ENCODE measurements at regions not wholly inside any gene's neighbourhood (a gene's known extent, or its start where the extent isn't known, plus 50 kb on each side); places are given as distances from the start of the nearest gene placed in this dataset.

GRCh38 chr15:92565351-92566125 lies 90.0 kb downstream of the FAM174B start:
- Histone ChIP-seq H3K9me3 (ENCODE audit: control insufficient read depth, low read length) (no peaks in the 10 kb centered on the region), H3K27me3 (ENCODE audit: control insufficient read depth, insufficient read depth, low read length) (no peaks in the 10 kb centered on the region), H3K4me1 (no peaks in the 10 kb centered on the region), H3K79me2 (no peaks in the 10 kb centered on the region), H2AFZ (no peak overlapping the region), H3K36me3 (ENCODE audit: control insufficient read depth, insufficient read depth, low read length) (no peaks in the 10 kb centered on the region), H3K4me3 (ENCODE audit: low read depth, low read length) (no peak overlapping the region), H3K9ac (no peak overlapping the region), H3K4me2 (ENCODE audit: low read length) (no peak overlapping the region), H3K27ac (no peak overlapping the region)
- TF ChIP-seq, protein P1, sequence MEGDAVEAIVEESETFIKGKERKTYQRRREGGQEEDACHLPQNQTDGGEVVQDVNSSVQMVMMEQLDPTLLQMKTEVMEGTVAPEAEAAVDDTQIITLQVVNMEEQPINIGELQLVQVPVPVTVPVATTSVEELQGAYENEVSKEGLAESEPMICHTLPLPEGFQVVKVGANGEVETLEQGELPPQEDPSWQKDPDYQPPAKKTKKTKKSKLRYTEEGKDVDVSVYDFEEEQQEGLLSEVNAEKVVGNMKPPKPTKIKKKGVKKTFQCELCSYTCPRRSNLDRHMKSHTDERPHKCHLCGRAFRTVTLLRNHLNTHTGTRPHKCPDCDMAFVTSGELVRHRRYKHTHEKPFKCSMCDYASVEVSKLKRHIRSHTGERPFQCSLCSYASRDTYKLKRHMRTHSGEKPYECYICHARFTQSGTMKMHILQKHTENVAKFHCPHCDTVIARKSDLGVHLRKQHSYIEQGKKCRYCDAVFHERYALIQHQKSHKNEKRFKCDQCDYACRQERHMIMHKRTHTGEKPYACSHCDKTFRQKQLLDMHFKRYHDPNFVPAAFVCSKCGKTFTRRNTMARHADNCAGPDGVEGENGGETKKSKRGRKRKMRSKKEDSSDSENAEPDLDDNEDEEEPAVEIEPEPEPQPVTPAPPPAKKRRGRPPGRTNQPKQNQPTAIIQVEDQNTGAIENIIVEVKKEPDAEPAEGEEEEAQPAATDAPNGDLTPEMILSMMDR (IDR thresholded peaks at IDR 0.05) = no peak

DNA sequence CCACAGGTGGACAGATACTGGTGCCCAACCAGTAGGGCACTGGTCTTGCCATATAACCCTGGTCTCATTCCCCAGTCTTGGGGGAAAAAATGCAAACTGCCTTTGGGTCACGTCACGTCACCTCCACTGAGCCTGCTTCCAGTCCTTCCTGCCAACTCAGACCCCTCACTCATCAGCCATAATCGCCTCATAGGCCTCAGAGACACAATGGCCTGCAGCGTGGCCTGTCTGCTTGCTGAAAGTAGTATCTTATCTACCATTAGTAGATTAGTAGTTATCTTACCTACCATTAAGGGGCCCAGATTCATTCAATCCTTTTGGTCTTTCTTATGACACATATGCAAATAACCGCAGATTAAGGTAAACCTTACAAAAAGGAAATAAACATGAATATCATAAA lies 93.8 kb downstream of the FAM174B start:
- TF ChIP-seq, protein P1 (IDR thresholded peaks at IDR 0.05) = no peak
- Histone ChIP-seq H3K79me2 (no peaks in the 10 kb centered on the region), H3K27me3 (ENCODE audit: control insufficient read depth, insufficient read depth, low read length) (no peaks in the 10 kb centered on the region), H2AFZ (no peak overlapping the region), H3K36me3 (ENCODE audit: control insufficient read depth, insufficient read depth, low read length) (no peaks in the 10 kb centered on the region), H3K4me2 (ENCODE audit: low read length) (no peak overlapping the region), H3K4me1 (no peaks in the 10 kb centered on the region), H3K9me3 (ENCODE audit: control insufficient read depth, low read length) (no peaks in the 10 kb centered on the region), H3K27ac (no peak overlapping the region), H3K4me3 (ENCODE audit: low read depth, low read length) (no peak overlapping the region), H3K9ac (no peak overlapping the region)

DNA sequence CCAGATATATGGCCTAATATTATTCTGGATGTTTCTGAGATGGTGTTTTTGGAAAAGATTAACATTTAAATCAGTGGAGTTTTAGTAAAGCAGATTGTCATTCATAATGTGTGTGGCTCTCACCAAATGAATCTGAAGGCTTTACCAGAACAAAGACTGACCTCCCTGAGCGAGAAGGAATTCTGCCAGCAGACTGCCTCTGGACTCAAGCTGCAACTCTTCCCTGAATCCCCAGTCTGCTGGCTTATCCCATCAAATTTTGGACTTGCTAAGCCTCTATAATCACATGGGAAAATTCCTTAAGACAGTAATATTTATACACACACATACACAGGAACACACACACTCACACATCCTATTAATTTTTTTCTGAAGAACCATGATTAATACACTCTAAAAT lies 102.3 kb downstream of the FAM174B start:
- Histone ChIP-seq H3K4me1 (no peaks in the 10 kb centered on the region), H3K36me3 (ENCODE audit: control insufficient read depth, insufficient read depth, low read length) (no peaks in the 10 kb centered on the region), H3K4me2 (ENCODE audit: low read length) (no peak overlapping the region), H3K27me3 (ENCODE audit: control insufficient read depth, insufficient read depth, low read length) (no peaks in the 10 kb centered on the region), H3K9ac (no peak overlapping the region), H3K79me2 (no peaks in the 10 kb centered on the region), H3K4me3 (ENCODE audit: low read depth, low read length) (no peak overlapping the region), H3K9me3 (ENCODE audit: control insufficient read depth, low read length) (no peaks in the 10 kb centered on the region), H3K27ac (no peak overlapping the region), H2AFZ (no peak overlapping the region)
- TF ChIP-seq, protein P1 (IDR thresholded peaks at IDR 0.05) = no peak

DNA sequence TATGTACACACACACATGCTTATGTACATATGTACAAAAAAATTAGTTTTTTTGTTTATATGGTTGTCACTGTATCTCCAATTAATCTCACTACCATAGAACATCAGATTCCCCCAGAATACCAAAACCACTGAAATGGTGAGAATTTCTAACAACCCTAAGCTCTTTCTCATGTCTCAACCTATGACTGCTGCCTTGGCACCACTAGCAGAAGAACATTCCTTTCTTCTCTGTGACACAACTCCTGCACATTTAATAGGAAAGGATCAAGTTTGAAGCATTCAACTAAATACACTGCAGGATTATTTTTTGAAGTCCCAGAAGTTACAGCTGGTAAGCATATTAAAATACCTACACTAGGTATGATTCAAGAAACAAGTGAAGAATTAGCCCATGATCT lies 109.6 kb downstream of the FAM174B start:
- H3K79me2 ChIP-seq = no peaks in the 10 kb centered on the region
- H3K27me3 ChIP-seq (ENCODE audit: control insufficient read depth, insufficient read depth, low read length) = no peaks in the 10 kb centered on the region
- TF ChIP-seq, protein P1 (IDR thresholded peaks at IDR 0.05) = no peak
- no peaks in the 10 kb centered on the region for H3K4me1 ChIP-seq
- H3K9ac ChIP-seq = no peak overlapping the region
- H2AFZ ChIP-seq = no peak overlapping the region
- H3K27ac ChIP-seq = no peak overlapping the region
- H3K36me3 ChIP-seq (ENCODE audit: control insufficient read depth, insufficient read depth, low read length) = no peaks in the 10 kb centered on the region
- no peak overlapping the region for H3K4me3 ChIP-seq (ENCODE audit: low read depth, low read length)
- H3K4me2 ChIP-seq (ENCODE audit: low read length) = no peak overlapping the region
- H3K9me3 ChIP-seq (ENCODE audit: control insufficient read depth, low read length) = no peaks in the 10 kb centered on the region
